ENCODE measurements at regions not wholly inside any gene's neighbourhood (a gene's known extent, or its start where the extent isn't known, plus 50 kb on each side); places are given as distances from the start of the nearest gene placed in this dataset.
"Not testable (repeated sequence)": the region's sequence is repeated elsewhere in the genome, so short reads cannot be mapped to it uniquely, and the experiment has no call there.

GRCh38 chr22:22380098-22381030, 128.2 kb downstream of the ZNF280B start:
- H3K4me3 ChIP-seq (ENCODE audit: control insufficient read depth, low read depth, low read length) = no peak overlapping the region
- DNase-seq (ENCODE audit: low read depth) = no peak
- TF ChIP-seq, protein P1, sequence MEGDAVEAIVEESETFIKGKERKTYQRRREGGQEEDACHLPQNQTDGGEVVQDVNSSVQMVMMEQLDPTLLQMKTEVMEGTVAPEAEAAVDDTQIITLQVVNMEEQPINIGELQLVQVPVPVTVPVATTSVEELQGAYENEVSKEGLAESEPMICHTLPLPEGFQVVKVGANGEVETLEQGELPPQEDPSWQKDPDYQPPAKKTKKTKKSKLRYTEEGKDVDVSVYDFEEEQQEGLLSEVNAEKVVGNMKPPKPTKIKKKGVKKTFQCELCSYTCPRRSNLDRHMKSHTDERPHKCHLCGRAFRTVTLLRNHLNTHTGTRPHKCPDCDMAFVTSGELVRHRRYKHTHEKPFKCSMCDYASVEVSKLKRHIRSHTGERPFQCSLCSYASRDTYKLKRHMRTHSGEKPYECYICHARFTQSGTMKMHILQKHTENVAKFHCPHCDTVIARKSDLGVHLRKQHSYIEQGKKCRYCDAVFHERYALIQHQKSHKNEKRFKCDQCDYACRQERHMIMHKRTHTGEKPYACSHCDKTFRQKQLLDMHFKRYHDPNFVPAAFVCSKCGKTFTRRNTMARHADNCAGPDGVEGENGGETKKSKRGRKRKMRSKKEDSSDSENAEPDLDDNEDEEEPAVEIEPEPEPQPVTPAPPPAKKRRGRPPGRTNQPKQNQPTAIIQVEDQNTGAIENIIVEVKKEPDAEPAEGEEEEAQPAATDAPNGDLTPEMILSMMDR (conservative IDR thresholded peaks at IDR 0.05; ENCODE audit: control insufficient read depth, insufficient read depth, low read depth, low read length) = no peak

GRCh38 chr22:22381292-22381691, 127.2 kb downstream of the ZNF280B start:
- DNase-seq (ENCODE audit: low read depth); H3K4me3 ChIP-seq (ENCODE audit: control insufficient read depth, low read depth, low read length): not testable (repeated sequence)

GRCh38 chr22:22384267-22384666, 124.3 kb downstream of the ZNF280B start:
- TF ChIP-seq, protein P1 (conservative IDR thresholded peaks at IDR 0.05; ENCODE audit: control insufficient read depth, insufficient read depth, low read depth, low read length) = no peak
- H3K4me3 ChIP-seq (ENCODE audit: control insufficient read depth, low read depth, low read length) = no peak overlapping the region
- no peak for DNase-seq (ENCODE audit: low read depth)

- TF ChIP-seq, protein P1 (conservative IDR thresholded peaks at IDR 0.05; ENCODE audit: control insufficient read depth, insufficient read depth, low read depth, low read length) = no peak
- DNase-seq (ENCODE audit: low read depth) = no peak
- H3K4me3 ChIP-seq (ENCODE audit: control insufficient read depth, low read depth, low read length) = no peak overlapping the region
Measured at GRCh38 chr22:22384668-22385244, 123.8 kb downstream of the ZNF280B start.

DNA sequence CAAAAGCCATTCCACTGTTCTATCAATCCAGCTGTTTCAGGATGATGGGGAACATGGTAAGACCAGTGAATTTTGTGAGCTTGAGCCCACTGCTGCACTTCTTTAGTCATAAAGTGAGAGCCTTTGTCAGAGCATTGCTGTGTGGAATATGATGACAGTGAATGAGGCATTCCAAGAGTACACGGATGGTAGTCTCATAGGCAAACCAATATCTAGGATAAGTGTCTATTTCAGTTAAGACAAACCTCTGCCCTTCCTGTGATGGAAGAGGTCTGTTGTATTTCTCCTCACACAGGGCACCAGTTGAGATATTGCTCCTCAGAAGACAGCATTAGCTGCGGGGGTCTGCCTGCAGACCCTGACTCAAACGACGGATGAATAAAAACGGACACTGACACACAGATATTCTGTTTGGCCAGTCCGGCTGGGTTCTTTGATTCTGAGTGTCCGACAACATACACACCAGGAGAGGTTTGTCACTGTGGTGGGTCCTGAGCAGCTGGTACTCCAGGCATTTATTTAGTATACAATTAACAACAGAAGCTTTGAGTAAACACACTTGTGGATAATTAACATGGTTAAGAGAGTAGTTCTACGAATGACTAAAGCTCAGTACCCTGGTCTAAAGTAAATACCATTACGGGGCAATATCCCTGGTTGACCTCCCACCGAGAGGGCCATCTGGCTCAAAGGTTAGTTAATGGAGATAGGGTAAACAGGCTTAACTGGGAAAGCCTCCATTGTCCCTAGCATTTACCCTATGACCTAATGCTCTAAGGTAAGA, 121.7 kb downstream of the ZNF280B start:
- TF ChIP-seq, protein P1 (conservative IDR thresholded peaks at IDR 0.05; ENCODE audit: control insufficient read depth, insufficient read depth, low read depth, low read length) = no peak
- no peak overlapping the region for H3K4me3 ChIP-seq (ENCODE audit: control insufficient read depth, low read depth, low read length)
- no peak for DNase-seq (ENCODE audit: low read depth)

- no peak overlapping the region for H3K4me3 ChIP-seq (ENCODE audit: control insufficient read depth, low read depth, low read length)
- TF ChIP-seq, protein P1 (conservative IDR thresholded peaks at IDR 0.05; ENCODE audit: control insufficient read depth, insufficient read depth, low read depth, low read length) = no peak
- DNase-seq (ENCODE audit: low read depth) = no peak
Measured at GRCh38 chr22:22387386-22387736, 121.2 kb downstream of the ZNF280B start.

DNA sequence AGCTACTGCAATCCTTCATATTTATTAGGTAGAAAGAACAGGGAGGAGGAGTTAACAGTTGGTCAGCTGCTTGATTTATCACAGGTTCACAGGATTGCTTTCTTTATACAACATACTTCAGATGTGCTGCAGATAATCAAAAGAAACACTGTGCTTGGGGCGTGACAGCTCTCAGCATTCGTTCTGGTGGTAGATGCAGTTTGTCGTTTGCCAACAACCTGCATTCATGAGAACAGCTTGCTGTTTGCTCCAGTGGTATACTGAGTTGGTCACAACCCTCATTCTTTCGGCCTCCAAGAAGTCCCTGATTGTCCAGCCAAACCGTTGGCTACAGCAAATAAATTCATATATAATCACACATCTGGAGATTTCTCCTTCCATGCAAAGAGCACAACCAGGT, 120.5 kb downstream of the ZNF280B start:
- DNase-seq (ENCODE audit: low read depth) = no peak
- TF ChIP-seq, protein P1 (conservative IDR thresholded peaks at IDR 0.05; ENCODE audit: control insufficient read depth, insufficient read depth, low read depth, low read length) = no peak
- H3K4me3 ChIP-seq (ENCODE audit: control insufficient read depth, low read depth, low read length) = no peak overlapping the region

Measured in fibroblast of mammary gland (primary cell).